ENCODE measurements at regions not wholly inside any gene's neighbourhood (a gene's known extent, or its start where the extent isn't known, plus 50 kb on each side); places are given as distances from the start of the nearest gene placed in this dataset.

- Histone ChIP-seq H3K4me2 (ENCODE audit: low read depth, low read length, poor library complexity, severe bottlenecking) (no peak overlapping the region), H3K27me3 (ENCODE audit: insufficient read depth, low read length, poor library complexity, severe bottlenecking) (no peaks in the 10 kb centered on the region), H4K20me1 (ENCODE audit: insufficient read depth, low read length, poor library complexity, severe bottlenecking) (no peaks in the 10 kb centered on the region), H3K36me3 (ENCODE audit: insufficient read depth, low read length) (no peaks in the 10 kb centered on the region), H3K79me2 (ENCODE audit: insufficient read depth, low read length) (no peaks in the 10 kb centered on the region), H3K9ac (ENCODE audit: low read depth, low read length, poor library complexity, severe bottlenecking) (no peak overlapping the region), H3K9me3 (ENCODE audit: insufficient read depth, low read depth, low read length) (no peaks in the 10 kb centered on the region), H3F3A (ENCODE audit: low read depth) (no peaks in the 10 kb centered on the region), H3K4me3 (ENCODE audit: low read length, poor library complexity, severe bottlenecking) (no peak overlapping the region), H3K9me2 (replicated peaks; ENCODE audit: low read depth, low read length) (no peaks in the 10 kb centered on the region), H2AFZ (ENCODE audit: low read length) (no peak overlapping the region), H3K4me1 (ENCODE audit: insufficient read depth, low read length, poor library complexity, severe bottlenecking) (no peaks in the 10 kb centered on the region)
- TF ChIP-seq EZH2phosphoT487 (IDR thresholded peaks at IDR 0.05; ENCODE audit: borderline replicate concordance), result no peak
- TF ChIP-seq, protein P1, sequence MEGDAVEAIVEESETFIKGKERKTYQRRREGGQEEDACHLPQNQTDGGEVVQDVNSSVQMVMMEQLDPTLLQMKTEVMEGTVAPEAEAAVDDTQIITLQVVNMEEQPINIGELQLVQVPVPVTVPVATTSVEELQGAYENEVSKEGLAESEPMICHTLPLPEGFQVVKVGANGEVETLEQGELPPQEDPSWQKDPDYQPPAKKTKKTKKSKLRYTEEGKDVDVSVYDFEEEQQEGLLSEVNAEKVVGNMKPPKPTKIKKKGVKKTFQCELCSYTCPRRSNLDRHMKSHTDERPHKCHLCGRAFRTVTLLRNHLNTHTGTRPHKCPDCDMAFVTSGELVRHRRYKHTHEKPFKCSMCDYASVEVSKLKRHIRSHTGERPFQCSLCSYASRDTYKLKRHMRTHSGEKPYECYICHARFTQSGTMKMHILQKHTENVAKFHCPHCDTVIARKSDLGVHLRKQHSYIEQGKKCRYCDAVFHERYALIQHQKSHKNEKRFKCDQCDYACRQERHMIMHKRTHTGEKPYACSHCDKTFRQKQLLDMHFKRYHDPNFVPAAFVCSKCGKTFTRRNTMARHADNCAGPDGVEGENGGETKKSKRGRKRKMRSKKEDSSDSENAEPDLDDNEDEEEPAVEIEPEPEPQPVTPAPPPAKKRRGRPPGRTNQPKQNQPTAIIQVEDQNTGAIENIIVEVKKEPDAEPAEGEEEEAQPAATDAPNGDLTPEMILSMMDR (conservative IDR thresholded peaks at IDR 0.05; ENCODE audit: low read length), result no peak
Measured at GRCh38 chr1:238318294-238319110, 427.8 kb upstream of the ZP4 start.

DNA sequence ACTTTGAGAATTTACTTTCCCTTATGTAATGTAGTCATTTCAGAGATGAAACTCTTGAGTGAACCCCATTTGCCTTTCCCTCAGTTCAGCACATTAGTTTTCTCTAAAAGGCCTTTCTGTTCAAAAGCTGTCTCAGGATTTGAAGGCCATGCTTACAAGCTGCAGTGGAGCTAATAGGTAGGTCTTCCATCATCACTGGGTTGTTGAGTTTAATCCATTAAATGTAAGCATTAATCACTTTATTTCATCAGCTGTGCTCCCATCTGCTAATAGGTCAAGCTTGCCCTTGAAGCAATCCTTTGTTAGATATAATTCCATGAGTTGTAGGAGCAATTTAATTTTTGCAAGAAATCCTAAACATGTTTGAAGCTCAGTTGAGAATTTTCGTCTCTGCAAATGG, 422.2 kb upstream of the ZP4 start:
- Histone ChIP-seq H3K4me2 (ENCODE audit: low read depth, low read length, poor library complexity, severe bottlenecking) (no peak overlapping the region), H4K20me1 (ENCODE audit: insufficient read depth, low read length, poor library complexity, severe bottlenecking) (no peaks in the 10 kb centered on the region), H3K79me2 (ENCODE audit: insufficient read depth, low read length) (no peaks in the 10 kb centered on the region), H3K27me3 (ENCODE audit: insufficient read depth, low read length, poor library complexity, severe bottlenecking) (no peaks in the 10 kb centered on the region), H3K9me2 (replicated peaks; ENCODE audit: low read depth, low read length) (no peaks in the 10 kb centered on the region), H3K4me1 (ENCODE audit: insufficient read depth, low read length, poor library complexity, severe bottlenecking) (no peaks in the 10 kb centered on the region), H3K36me3 (ENCODE audit: insufficient read depth, low read length) (no peaks in the 10 kb centered on the region), H2AFZ (ENCODE audit: low read length) (no peak overlapping the region), H3K4me3 (ENCODE audit: low read length, poor library complexity, severe bottlenecking) (no peak overlapping the region), H3K9me3 (ENCODE audit: insufficient read depth, low read depth, low read length) (no peaks in the 10 kb centered on the region), H3F3A (ENCODE audit: low read depth) (no peaks in the 10 kb centered on the region), H3K9ac (ENCODE audit: low read depth, low read length, poor library complexity, severe bottlenecking) (no peak overlapping the region)
- TF ChIP-seq EZH2phosphoT487 (IDR thresholded peaks at IDR 0.05; ENCODE audit: borderline replicate concordance), result no peak
- TF ChIP-seq, protein P1 (conservative IDR thresholded peaks at IDR 0.05; ENCODE audit: low read length), result no peak

GRCh38 chr1:238306411-238306810, 415.7 kb upstream of the ZP4 start:
- no peaks in the 10 kb centered on the region for H3K4me1 ChIP-seq (ENCODE audit: insufficient read depth, low read length, poor library complexity, severe bottlenecking)
- no peak overlapping the region for H2AFZ ChIP-seq (ENCODE audit: low read length)
- TF ChIP-seq, protein P1 (conservative IDR thresholded peaks at IDR 0.05; ENCODE audit: low read length), result no peak
- no peak for TF ChIP-seq EZH2phosphoT487 (IDR thresholded peaks at IDR 0.05; ENCODE audit: borderline replicate concordance)
- no peaks in the 10 kb centered on the region for H3F3A ChIP-seq (ENCODE audit: low read depth)
- no peaks in the 10 kb centered on the region for H3K79me2 ChIP-seq (ENCODE audit: insufficient read depth, low read length)
- no peak overlapping the region for H3K4me2 ChIP-seq (ENCODE audit: low read depth, low read length, poor library complexity, severe bottlenecking)
- no peaks in the 10 kb centered on the region for H3K36me3 ChIP-seq (ENCODE audit: insufficient read depth, low read length)
- no peak overlapping the region for H3K9ac ChIP-seq (ENCODE audit: low read depth, low read length, poor library complexity, severe bottlenecking)
- no peak overlapping the region for H3K4me3 ChIP-seq (ENCODE audit: low read length, poor library complexity, severe bottlenecking)
- no peaks in the 10 kb centered on the region for H3K9me2 ChIP-seq (replicated peaks; ENCODE audit: low read depth, low read length)
- no peaks in the 10 kb centered on the region for H4K20me1 ChIP-seq (ENCODE audit: insufficient read depth, low read length, poor library complexity, severe bottlenecking)
- no peaks in the 10 kb centered on the region for H3K27me3 ChIP-seq (ENCODE audit: insufficient read depth, low read length, poor library complexity, severe bottlenecking)
- 0 out of 2 replicates have a peak, but pooled peaks cover 2% of the 10 kb centered on the region for H3K9me3 ChIP-seq (ENCODE audit: insufficient read depth, low read depth, low read length)
